Type B pancreatic cell (in vitro differentiated cells): ENCODE measurements at regions not wholly inside any gene's neighbourhood (a gene's known extent, or its start where the extent isn't known, plus 50 kb on each side); places are given as distances from the start of the nearest gene placed in this dataset.

Experiments
- DNase-seq: peaks from one replicate; pipeline ENCODE4 v3.0.0; 2021; ENCODE audit warnings: mixed read lengths; ENCODE audit not compliant: unreplicated experiment; ENCODE audit errors: extremely low spot score
- H3K27ac Mint-ChIP-seq: 2 replicates; pipeline ENCODE4 v1.8.0; 2021; ENCODE audit warnings: mild to moderate bottlenecking, mixed read lengths
- H3K27me3 Mint-ChIP-seq: 2 replicates; pipeline ENCODE4 v1.8.0; 2021; ENCODE audit warnings: mixed read lengths
- H3K36me3 Mint-ChIP-seq: 2 replicates; pipeline ENCODE4 v1.8.0; 2021; ENCODE audit warnings: mixed read lengths
- H3K4me1 Mint-ChIP-seq: one replicate; pipeline ENCODE4 v1.8.0; 2021; ENCODE audit warnings: mixed read lengths; ENCODE audit not compliant: unreplicated experiment
- H3K4me3 Mint-ChIP-seq: 2 replicates; pipeline ENCODE4 v1.8.0; 2021; ENCODE audit warnings: mild to moderate bottlenecking, mixed read lengths
- H3K9me3 Mint-ChIP-seq: 2 replicates; pipeline ENCODE4 v1.8.0; 2021; ENCODE audit warnings: mixed read lengths
- TF ChIP-seq, protein P1 (sequence below): fragments of 200-600 bp; sonication (generic); conservative IDR thresholded peaks from 2 replicates; pipeline ENCODE4 v1.5.0; 2021; ENCODE audit warnings: antibody characterized with exemption, mild to moderate bottlenecking

DNA sequence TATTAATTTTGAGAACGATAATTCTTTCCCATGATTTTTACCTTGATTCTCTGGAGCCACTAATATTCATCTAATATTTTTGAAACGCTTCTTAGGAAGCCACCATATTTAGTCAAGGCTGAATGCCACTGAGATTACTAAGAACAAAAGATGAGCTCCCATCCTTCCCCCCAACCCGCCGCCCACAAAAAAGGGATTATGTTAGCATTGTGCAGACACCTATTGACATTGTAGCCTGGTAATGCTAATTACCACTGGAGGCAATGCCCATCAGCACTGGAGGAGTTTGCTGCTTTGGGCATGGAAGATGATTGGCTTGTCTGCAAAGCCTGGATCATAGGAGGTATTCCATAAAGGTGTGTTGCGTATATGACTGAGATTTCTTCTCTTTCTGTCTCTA is 739.1 kb upstream of the WWC1 start:
- Mint-ChIP-seq H3K4me1 (no peaks in the 10 kb centered on the region), H3K36me3 (no peaks in the 10 kb centered on the region), H3K9me3 (no peaks in the 10 kb centered on the region), H3K27me3 (no peaks in the 10 kb centered on the region), H3K4me3 (no peak overlapping the region), H3K27ac (no peak overlapping the region)
- no peak for DNase-seq
- TF ChIP-seq, protein P1, sequence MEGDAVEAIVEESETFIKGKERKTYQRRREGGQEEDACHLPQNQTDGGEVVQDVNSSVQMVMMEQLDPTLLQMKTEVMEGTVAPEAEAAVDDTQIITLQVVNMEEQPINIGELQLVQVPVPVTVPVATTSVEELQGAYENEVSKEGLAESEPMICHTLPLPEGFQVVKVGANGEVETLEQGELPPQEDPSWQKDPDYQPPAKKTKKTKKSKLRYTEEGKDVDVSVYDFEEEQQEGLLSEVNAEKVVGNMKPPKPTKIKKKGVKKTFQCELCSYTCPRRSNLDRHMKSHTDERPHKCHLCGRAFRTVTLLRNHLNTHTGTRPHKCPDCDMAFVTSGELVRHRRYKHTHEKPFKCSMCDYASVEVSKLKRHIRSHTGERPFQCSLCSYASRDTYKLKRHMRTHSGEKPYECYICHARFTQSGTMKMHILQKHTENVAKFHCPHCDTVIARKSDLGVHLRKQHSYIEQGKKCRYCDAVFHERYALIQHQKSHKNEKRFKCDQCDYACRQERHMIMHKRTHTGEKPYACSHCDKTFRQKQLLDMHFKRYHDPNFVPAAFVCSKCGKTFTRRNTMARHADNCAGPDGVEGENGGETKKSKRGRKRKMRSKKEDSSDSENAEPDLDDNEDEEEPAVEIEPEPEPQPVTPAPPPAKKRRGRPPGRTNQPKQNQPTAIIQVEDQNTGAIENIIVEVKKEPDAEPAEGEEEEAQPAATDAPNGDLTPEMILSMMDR = no peak

DNA sequence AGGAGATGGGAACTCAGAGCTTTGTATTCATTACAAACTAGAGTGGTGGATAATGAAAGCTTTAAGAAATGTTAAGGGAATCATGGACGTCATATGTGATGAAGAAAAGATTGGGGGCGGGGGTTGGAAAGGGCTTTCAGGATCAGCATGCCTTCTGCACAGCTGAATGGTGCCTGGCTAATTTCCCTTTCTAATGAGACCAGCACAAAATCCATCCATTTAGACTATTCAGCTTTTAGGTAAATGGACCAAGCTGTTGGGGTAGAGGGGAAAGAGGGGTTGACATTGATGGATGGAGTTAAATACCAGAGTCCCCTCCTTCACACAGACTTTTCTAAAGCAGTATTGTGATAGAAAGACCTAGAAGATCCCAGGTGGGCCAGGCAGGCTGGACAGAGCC is 737.9 kb upstream of the WWC1 start:
- TF ChIP-seq, protein P1 = no peak
- Mint-ChIP-seq H3K36me3 (no peaks in the 10 kb centered on the region), H3K4me1 (no peaks in the 10 kb centered on the region), H3K9me3 (no peaks in the 10 kb centered on the region), H3K4me3 (no peak overlapping the region), H3K27ac (no peak overlapping the region), H3K27me3 (no peaks in the 10 kb centered on the region)
- DNase-seq = no peak

DNA sequence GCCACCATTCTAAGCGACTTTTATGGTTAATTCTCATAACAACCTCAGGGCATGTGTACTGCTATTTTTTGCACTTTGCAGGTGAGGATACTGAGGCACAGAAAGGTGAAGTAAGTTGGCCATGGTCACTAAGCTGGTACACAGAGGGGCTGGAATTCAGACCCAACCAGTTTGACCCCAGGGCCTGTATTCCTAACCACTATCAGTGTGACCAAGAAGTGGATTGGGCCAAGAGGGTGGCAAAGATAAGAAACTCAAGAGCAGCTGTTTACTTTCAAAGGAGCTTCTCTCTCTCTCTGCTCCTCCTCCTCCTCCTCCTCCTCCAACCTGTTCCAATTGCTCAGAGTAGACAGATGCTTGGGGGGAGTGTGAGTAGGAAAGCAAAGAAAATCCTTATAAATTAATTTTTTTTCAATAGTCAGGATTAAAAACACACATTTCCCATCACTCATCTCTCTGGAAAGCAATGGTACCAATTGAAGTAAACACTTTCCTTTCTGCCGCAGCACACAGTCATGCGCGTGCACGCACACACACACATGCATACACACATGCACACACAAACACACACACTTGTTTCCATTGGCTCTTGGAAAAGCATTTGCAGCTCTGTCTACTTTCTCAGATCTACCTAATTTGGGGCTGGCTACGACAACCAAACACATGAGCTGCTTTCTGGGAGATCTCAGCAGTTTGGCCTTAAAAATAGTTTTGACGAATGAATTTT is 736.7 kb upstream of the WWC1 start:
- no peak for DNase-seq
- no peak overlapping the region for H3K27ac Mint-ChIP-seq
- no peaks in the 10 kb centered on the region for H3K27me3 Mint-ChIP-seq
- no peaks in the 10 kb centered on the region for H3K9me3 Mint-ChIP-seq
- TF ChIP-seq, protein P1 = no peak
- H3K4me3 Mint-ChIP-seq = no peak overlapping the region
- no peaks in the 10 kb centered on the region for H3K4me1 Mint-ChIP-seq
- H3K36me3 Mint-ChIP-seq = no peaks in the 10 kb centered on the region

DNA sequence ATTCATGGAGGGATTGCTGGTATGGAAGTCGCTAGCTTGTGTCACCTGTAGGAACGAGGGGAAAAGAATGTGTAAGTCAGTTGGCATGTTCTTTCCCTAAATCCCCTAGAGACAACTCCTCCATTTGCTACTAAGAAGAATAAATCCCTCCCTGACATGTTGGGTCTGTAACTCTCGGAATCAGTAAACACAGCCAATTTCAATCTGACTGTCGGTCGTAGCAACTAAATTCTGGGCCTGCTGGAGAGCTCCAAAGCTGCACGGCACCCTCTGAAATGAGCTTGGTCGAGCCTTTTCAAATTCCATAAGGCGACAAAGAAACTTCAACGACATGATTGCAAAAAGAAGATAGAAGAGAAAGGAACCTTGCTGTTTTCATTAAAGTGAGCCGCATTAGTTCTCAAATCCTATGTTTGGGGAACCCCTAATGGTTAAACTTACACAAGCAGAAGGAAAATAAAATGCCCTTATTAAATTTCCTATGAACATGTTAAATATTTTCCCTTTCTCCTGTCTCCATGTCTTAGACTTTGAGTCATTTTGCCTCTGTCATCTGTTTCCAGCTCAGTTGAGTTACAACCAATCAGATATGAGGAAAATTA is 735.8 kb upstream of the WWC1 start:
- Mint-ChIP-seq H3K4me3 (no peak overlapping the region), H3K4me1 (no peaks in the 10 kb centered on the region), H3K9me3 (no peaks in the 10 kb centered on the region), H3K27me3 (no peaks in the 10 kb centered on the region), H3K36me3 (no peaks in the 10 kb centered on the region), H3K27ac (no peak overlapping the region)
- TF ChIP-seq, protein P1 = peak; percentile 21
- DNase-seq = no peak

DNA sequence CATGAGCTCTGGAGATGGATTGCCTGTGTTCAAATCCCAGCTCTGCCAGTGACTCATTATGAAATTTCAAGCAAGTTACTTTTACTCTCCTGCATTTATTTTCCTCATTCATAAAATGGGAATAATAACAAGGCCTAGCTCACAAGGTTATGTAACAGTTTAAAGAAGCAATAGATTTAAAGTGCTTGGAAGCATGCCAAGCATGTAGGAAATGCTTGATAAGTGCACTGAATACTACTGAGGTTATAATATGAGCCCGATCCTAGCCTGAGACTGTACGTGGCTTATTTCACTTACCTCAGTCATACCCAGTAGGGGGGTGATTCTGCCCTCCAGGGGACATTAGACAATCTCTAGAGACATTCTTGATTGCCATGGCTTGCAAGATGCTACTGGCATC is 734.1 kb upstream of the WWC1 start:
- Mint-ChIP-seq H3K4me1 (no peaks in the 10 kb centered on the region), H3K4me3 (no peak overlapping the region), H3K36me3 (peaks cover 4% of the 10 kb centered on the region), H3K27me3 (no peaks in the 10 kb centered on the region), H3K27ac (no peak overlapping the region), H3K9me3 (no peaks in the 10 kb centered on the region)
- DNase-seq = no peak
- TF ChIP-seq, protein P1 = no peak
